B cell (primary cell): ENCODE measurements at regions not wholly inside any gene's neighbourhood (a gene's known extent, or its start where the extent isn't known, plus 50 kb on each side); places are given as distances from the start of the nearest gene placed in this dataset.
"Not testable (repeated sequence)": the region's sequence is repeated elsewhere in the genome, so short reads cannot be mapped to it uniquely, and the experiment has no call there.

Experiments
- ATAC-seq: fragments of 200-7000 bp; cut with Tn5 transposase; one replicate; pipeline ENCODE4 v1.10.0; 2021; ENCODE audit warnings: low read depth, mild to moderate bottlenecking, moderate number of reproducible peaks, moderate library complexity
- CTCF ChIA-PET: fragments of 350-600 bp; sonication (Branson Sonifier 250); formaldehyde crosslinking; loops from one replicate; lab custom pipeline; 2021; ENCODE audit warnings: antibody characterized with exemption, inconsistent platforms; lab: Charles Lee
- POLR2A ChIA-PET: fragments of 350-600 bp; sonication (Branson Sonifier 250); formaldehyde crosslinking; loops from one replicate; lab custom pipeline; 2021; ENCODE audit warnings: antibody characterized with exemption; lab: Charles Lee
- DNase-seq: peaks from one replicate; pipeline ENCODE4 v3.0.0; 2013
- H2AFZ ChIP-seq: 2 replicates; pipeline ENCODE4 v1.6.1; 2012; ENCODE audit warnings: mild to moderate bottlenecking, low read depth, low read length; ENCODE audit not compliant: insufficient read depth, poor library complexity, severe bottlenecking
- H3K27ac ChIP-seq, 2 donors: 1 replicate in 1 of 2; 2 replicates in 1 of 2; pipeline ENCODE4 v1.5.1; 2012 to 2013; ENCODE audit warnings: low read length in 2 of 2, mild to moderate bottlenecking in 2 of 2, moderate library complexity in 1 of 2
- H3K27me3 ChIP-seq, 4 experiments: fragments of 200-600 bp in 1 of 4; sonication (generic) in 1 of 4; replicated peaks in 1 of 4; 1 replicate in 2 of 4; 2 replicates in 2 of 4; pipeline versions ENCODE4 v1.6.1 to v1.7.0; 2013 to 2016; ENCODE audit warnings: low read length in 3 of 4, mild to moderate bottlenecking in 2 of 4, mixed read lengths in 1 of 4, moderate library complexity in 1 of 4; ENCODE audit not compliant: insufficient read depth in 4 of 4, control insufficient read depth in 3 of 4; ENCODE audit errors: control extremely low read depth in 1 of 4
- H3K36me3 ChIP-seq, 2 experiments: replicated peaks in 1 of 2; 1 replicate in 1 of 2; 2 replicates in 1 of 2; pipeline versions ENCODE4 v1.6.1 to v1.7.1; 2013; ENCODE audit warnings: low read length in 1 of 2; ENCODE audit not compliant: insufficient read depth in 2 of 2, control insufficient read depth in 1 of 2; ENCODE audit errors: control extremely low read depth in 1 of 2, extremely low read depth in 1 of 2
- H3K4me1 ChIP-seq, 2 donors: fragments of 200-600 bp in 1 of 2; sonication (generic) in 1 of 2; 1 replicate in 1 of 2; 2 replicates in 1 of 2; pipeline versions ENCODE4 v1.5.1 to v1.6.1; 2013 to 2017; ENCODE audit warnings: low read length in 2 of 2; ENCODE audit not compliant: control insufficient read depth in 2 of 2, insufficient read depth in 2 of 2
- H3K4me2 ChIP-seq: replicated peaks from 2 replicates; pipeline ENCODE3; 2012; ENCODE audit warnings: mild to moderate bottlenecking, low read depth, low read length; ENCODE audit not compliant: poor library complexity, severe bottlenecking
- H3K4me3 ChIP-seq, 5 experiments: fragments of 200-600 bp in 1 of 5; sonication (generic) in 1 of 5; 1 replicate in 3 of 5; 2 replicates in 2 of 5; pipeline versions ENCODE4 v1.5.1 to v1.7.0; 2011 to 2016; ENCODE audit warnings: low read length in 4 of 5, mild to moderate bottlenecking in 4 of 5, low read depth in 2 of 5, control low read depth in 1 of 5, moderate library complexity in 1 of 5; ENCODE audit not compliant: insufficient read depth in 1 of 5; ENCODE audit errors: control extremely low read depth in 1 of 5, extremely low read depth in 1 of 5
- H3K79me2 ChIP-seq: fragments of 200-600 bp; sonication (generic); one replicate; pipeline ENCODE4 v1.6.0; 2016; ENCODE audit warnings: low read length; ENCODE audit not compliant: control insufficient read depth, insufficient read depth
- H3K9ac ChIP-seq: fragments of 200-600 bp; sonication (generic); 2 replicates; pipeline ENCODE4 v1.6.1; 2017; ENCODE audit warnings: mild to moderate bottlenecking, low read length, moderate library complexity
- H3K9me3 ChIP-seq, 3 donors: one replicate each; pipeline versions ENCODE4 v1.6.1 to v1.7.1; 2013; ENCODE audit warnings: low read length in 2 of 3; ENCODE audit not compliant: control insufficient read depth in 2 of 3, insufficient read depth in 1 of 3; ENCODE audit errors: control extremely low read depth in 1 of 3
- H4K20me1 ChIP-seq: 2 replicates; pipeline ENCODE4 v1.6.0; 2012; ENCODE audit warnings: mild to moderate bottlenecking, low read length; ENCODE audit not compliant: insufficient read depth, control insufficient read depth, poor library complexity, severe bottlenecking
- H3K27ac Mint-ChIP-seq: one replicate; pipeline ENCODE4 v1.8.0; 2021; ENCODE audit warnings: mixed read lengths
- H3K27me3 Mint-ChIP-seq: one replicate; pipeline ENCODE4 v1.8.0; 2021; ENCODE audit warnings: mixed read lengths
- H3K4me1 Mint-ChIP-seq: one replicate; pipeline ENCODE4 v1.8.0; 2021; ENCODE audit warnings: mixed read lengths
- H3K4me3 Mint-ChIP-seq: one replicate; pipeline ENCODE4 v1.8.0; 2021; ENCODE audit warnings: mixed read lengths
- H3K9me3 Mint-ChIP-seq: one replicate; pipeline ENCODE4 v1.8.0; 2022; ENCODE audit warnings: mixed read lengths; ENCODE audit not compliant: insufficient read depth
- CTCF ChIP-seq: fragments of 200-600 bp; IDR thresholded peaks from one replicate; pipeline ENCODE4 v1.8.0; 2022; ENCODE audit warnings: antibody characterized with exemption, mild to moderate bottlenecking
- EZH2 ChIP-seq: IDR thresholded peaks from 2 replicates; pipeline ENCODE4 v1.6.1; 2012; ENCODE audit warnings: borderline replicate concordance, low read depth, mild to moderate bottlenecking, moderate library complexity, low read length; ENCODE audit not compliant: insufficient read depth, poor library complexity, severe bottlenecking
- WGBS: methylation state at CpG from one replicate; pipeline ENCODE4 v1.1.5; 2013; ENCODE audit warnings: missing lambda C conversion rate; ENCODE audit not compliant: insufficient coverage; 5-methylcytosine and 5-hydroxymethylcytosine counted together
- intact Hi-C: fragments of 100-400 bp; cut with micrococcal nuclease; formaldehyde crosslinking; loops from one replicate; pipeline ENCODE4 v1.10.0; 2022

- no peak for DNase-seq
- H3K4me2 ChIP-seq = no peak overlapping the region
- peaks cover 1% of the 10 kb centered on the region for H3K4me1 Mint-ChIP-seq
- H2AFZ ChIP-seq = no peak overlapping the region
- H3K4me3 ChIP-seq = no peak overlapping the region
- intact Hi-C loops = no loop called here
- H3K27ac Mint-ChIP-seq = no peak overlapping the region
- no peak overlapping the region for H3K9ac ChIP-seq
- H3K27me3 Mint-ChIP-seq = no peaks in the 10 kb centered on the region
- H3K27me3 ChIP-seq = no peaks in the 10 kb centered on the region
- no peak for ATAC-seq
- H3K9me3 Mint-ChIP-seq = peaks cover 6% of the 10 kb centered on the region
- H3K9me3 ChIP-seq = peaks cover 0 to 9% (median 2%) of the 10 kb centered on the region in 3 donors
- H3K79me2 ChIP-seq = no peaks in the 10 kb centered on the region
- TF ChIP-seq EZH2 = no peak
- TF ChIP-seq CTCF = no peak
- no peaks in the 10 kb centered on the region for H4K20me1 ChIP-seq
- H3K4me3 Mint-ChIP-seq = no peak overlapping the region
- H3K36me3 ChIP-seq = no peaks in the 10 kb centered on the region
- no CpG with 5 or more reads among the region's 4 CpGs for WGBS
- no peak overlapping the region for H3K27ac ChIP-seq
- no peaks in the 10 kb centered on the region for H3K4me1 ChIP-seq
- ChIA-PET CTCF (no interaction called here), POLR2A (no interaction called here)
These were observed 90.4 kb upstream of the NUDT10 start for GRCh38 chrX:51242212-51242611.

- H3K9ac ChIP-seq = no peak overlapping the region
- no peak for ATAC-seq
- Mint-ChIP-seq H3K4me1 (no peaks in the 10 kb centered on the region), H3K9me3 (no peaks in the 10 kb centered on the region), H3K4me3 (no peak overlapping the region), H3K27me3 (no peaks in the 10 kb centered on the region), H3K27ac (no peak overlapping the region)
- CTCF ChIA-PET = no interaction called here
- no peak overlapping the region for H3K4me3 ChIP-seq
- H3K27ac ChIP-seq = no peak overlapping the region
- H3K4me2 ChIP-seq = no peak overlapping the region
- no peak for DNase-seq
- H3K9me3 ChIP-seq = no peaks in the 10 kb centered on the region
- H3K36me3 ChIP-seq = no peaks in the 10 kb centered on the region
- no peak overlapping the region for H2AFZ ChIP-seq
- H4K20me1 ChIP-seq = no peaks in the 10 kb centered on the region
- no peaks in the 10 kb centered on the region for H3K27me3 ChIP-seq
- intact Hi-C loops = no loop called here
- H3K4me1 ChIP-seq = no peaks in the 10 kb centered on the region
- H3K79me2 ChIP-seq = no peaks in the 10 kb centered on the region
- POLR2A ChIA-PET = no interaction called here
- TF ChIP-seq EZH2 = no peak
- no peak for TF ChIP-seq CTCF
These were observed 75.1 kb upstream of the NUDT10 start for GRCh38 chrX:51257490-51257889.

GRCh38 chrX:51262271-51262670 lies 70.4 kb upstream of the NUDT10 start:
- H3K4me3 Mint-ChIP-seq, POLR2A ChIA-PET, H2AFZ ChIP-seq, H3K9me3 ChIP-seq, H3K27me3 Mint-ChIP-seq, DNase-seq, H3K9me3 Mint-ChIP-seq, ATAC-seq, H3K27ac ChIP-seq, intact Hi-C loops, H3K4me1 ChIP-seq, H3K9ac ChIP-seq, H3K79me2 ChIP-seq, CTCF ChIA-PET, H4K20me1 ChIP-seq, H3K4me3 ChIP-seq, H3K36me3 ChIP-seq, H3K27me3 ChIP-seq, H3K4me2 ChIP-seq, H3K27ac Mint-ChIP-seq, H3K4me1 Mint-ChIP-seq: not testable (repeated sequence)
- 95% methylated on average over 8 of the region's 13 CpGs for WGBS
